NCI-H69 (cell line): ENCODE measurements at regions not wholly inside any gene's neighbourhood (a gene's known extent, or its start where the extent isn't known, plus 50 kb on each side); places are given as distances from the start of the nearest gene placed in this dataset.

ENCODE experiments used
- DNase-seq: peaks from one replicate; lab custom pipeline; 2025; lab: John Stamatoyannopoulos, UW

DNA sequence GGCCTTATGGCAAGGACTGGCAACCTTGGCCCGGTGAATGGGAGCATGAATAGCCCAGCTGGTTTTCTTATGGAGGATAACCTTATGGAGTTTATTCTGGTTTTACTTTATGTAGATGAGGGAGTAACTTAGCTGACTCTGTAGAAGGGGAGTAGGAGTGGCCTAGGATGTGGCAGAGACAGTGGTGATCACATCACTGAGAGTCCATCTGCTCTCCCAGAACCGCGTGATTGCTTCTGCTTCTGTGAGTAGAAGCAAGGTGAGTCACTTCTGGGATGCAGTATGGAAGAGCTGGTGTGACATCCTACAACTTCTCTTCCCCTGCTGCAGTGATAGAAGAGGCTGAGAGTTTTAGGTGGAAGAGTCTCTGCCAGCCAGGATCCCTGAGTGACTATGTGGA lies 129.2 kb downstream of the RPS24 start:
- no peak for DNase-seq

DNA sequence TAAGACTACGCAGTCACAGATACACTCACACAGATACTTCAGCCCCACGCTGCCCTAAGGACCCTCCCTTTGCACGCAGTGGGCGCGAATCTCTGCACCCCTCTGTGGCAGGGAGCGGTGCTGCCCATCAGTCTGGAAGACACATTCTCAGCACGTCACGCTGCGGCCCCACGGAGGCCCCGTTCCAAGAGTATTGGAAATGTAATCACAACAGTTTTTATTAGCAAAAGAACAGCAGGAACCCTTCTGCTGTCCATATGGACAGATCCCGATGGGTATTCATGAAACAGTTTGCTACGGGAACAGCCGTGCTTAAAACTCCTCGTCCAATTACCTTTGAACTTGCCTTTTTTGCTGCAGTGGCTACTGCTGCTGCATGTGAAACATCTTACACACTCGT lies 131.0 kb downstream of the RPS24 start:
- DNase-seq = no peak

DNA sequence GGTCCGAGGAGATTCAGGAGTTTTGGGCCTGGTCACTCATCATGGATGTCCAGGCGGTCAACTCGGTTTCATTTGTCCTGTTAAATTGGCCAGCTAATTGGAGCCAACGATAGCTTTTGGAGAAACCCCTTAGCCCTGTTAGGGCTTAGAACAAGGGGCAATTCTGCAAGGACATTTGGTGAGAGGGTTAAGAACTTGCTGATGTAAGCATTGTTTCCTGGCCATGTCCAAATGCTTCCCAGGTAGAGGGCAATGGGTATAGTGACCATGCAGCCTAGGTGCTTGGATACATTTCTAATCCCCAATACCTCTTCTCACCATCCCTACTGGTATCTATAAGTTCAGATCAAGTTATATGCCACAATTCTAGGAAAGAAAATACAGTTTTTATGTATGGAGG lies 131.5 kb downstream of the RPS24 start:
- DNase-seq = no peak

DNA sequence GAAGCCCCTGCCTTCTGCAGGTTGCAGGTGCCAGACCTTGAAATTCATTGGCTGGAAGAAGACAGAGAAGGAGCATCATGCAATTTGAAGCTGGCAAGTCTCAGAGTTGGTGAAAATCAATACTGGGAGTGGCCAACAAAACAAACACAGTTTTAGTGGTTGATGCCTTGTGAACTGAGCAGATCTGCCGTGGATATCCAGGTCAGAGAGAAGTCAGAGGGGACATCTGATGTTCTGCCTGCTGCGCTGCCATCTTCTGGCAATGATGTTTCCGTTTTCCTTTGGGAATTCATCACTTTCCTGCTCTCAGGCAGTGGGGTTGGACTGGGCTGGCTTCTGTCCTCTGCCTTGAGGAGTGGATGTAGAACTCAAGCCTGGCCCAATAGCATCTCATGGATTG lies 132.0 kb downstream of the RPS24 start:
- DNase-seq = peak; percentile 31

- DNase-seq = no peak
Observed at GRCh38 chr10:78166261-78166660, 132.6 kb downstream of the RPS24 start.

DNA sequence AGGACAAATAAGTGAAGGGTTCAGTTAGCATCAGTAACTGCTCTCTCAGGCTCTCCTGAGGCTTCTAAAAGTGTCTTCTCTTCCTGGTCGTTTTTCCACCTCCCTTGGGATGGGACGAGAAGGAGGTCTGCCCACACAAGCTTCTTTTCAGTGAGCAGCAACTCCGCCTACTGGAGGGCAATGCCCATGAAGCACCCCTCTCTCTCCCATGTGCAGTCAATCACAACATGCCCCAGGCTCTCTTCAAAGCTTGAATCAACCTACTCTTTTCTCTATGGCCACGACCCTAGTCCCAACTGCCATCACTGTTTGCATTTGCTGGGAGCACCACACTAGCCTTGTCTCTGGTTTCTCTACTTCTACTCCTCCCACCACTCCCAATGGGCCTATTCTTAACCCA lies 135.6 kb downstream of the RPS24 start:
- DNase-seq = no peak

DNA sequence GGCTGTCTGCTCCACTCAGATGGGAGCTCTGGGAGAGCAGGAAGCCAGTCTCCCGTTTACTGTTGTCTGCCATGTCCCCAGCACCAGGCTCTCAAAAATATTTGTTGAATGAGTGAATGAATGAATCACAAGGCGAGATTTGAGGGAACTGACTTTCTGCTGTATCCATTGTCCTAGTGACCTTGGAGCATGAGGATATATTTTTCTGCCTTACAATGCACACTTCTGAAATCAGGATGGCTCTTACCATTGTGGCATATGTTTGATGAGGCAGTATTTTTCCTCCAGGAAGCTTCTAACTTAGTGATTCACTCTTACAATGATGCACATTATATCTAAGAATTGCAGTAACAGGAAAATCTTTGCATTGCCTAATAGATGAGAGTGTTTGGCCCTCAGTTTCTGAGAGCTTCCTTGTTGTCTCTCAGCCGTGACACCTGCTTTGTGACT lies 136.4 kb downstream of the RPS24 start:
- DNase-seq = no peak

DNA sequence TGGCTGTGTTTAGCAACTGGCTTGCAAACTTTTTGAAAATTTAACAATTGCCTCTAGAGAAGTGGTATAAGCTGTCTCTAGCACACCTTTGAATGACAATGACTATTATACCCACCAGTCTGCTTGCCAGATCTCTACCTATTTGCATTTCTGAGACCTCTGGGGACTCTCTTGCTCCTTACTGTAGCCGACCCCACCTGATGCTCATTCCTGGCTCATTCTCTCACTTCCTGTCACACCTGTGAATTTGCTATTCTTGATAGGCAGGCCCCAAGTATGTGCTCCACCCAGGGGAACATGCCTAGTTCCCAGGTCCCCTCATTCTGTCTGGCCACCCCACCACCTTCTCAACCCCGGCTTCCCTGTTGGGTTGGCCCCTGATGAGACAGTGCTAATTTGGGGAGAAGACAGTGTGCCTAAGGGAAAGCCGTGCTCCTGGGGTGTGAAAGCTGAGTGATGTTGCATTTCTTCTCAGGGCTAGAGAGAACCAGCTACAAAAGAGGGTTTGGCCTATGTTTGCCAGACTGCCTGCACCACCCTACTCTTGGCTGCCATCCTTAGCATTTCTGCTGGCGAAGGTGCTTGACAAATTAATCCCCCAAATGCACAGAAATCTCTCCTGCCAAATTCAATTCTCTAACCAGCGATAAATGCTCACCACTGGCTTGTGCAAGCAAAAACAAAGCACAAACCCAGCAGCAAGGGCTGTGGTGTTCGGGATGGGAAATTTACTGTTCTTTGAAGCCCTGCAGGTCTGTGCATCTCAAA lies 138.2 kb downstream of the RPS24 start:
- DNase-seq = peak; percentile 7

GRCh38 chr10:78173360-78174015 lies 139.8 kb downstream of the RPS24 start:
- DNase-seq = no peak

DNA sequence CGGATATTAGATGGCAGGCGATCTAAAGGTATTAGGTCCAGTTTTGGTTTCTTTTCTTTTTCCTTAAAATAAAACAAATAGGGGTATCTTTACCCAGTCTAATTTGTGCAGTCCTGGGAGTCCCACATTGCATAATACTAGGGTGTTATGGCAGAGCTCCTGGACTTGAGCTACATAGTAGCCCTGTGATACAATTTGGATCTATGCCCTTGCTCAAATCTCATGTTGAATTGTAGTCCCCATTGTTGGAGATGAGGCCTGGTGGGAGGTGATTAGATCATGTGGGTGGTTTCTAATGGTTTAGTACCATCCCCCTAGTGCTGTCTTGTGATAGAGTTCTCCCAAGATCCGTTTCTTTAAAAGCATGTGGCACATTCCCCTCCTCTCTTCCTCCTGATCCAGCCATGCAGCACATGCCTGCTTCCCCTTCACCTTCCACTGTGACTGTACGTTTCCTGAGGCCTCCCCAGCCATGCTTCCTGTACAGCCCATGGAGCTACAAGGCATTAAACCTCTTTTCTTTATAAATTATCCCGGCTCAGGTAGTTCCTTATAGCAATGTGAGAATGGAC lies 141.9 kb downstream of the RPS24 start:
- DNase-seq = no peak

DNA sequence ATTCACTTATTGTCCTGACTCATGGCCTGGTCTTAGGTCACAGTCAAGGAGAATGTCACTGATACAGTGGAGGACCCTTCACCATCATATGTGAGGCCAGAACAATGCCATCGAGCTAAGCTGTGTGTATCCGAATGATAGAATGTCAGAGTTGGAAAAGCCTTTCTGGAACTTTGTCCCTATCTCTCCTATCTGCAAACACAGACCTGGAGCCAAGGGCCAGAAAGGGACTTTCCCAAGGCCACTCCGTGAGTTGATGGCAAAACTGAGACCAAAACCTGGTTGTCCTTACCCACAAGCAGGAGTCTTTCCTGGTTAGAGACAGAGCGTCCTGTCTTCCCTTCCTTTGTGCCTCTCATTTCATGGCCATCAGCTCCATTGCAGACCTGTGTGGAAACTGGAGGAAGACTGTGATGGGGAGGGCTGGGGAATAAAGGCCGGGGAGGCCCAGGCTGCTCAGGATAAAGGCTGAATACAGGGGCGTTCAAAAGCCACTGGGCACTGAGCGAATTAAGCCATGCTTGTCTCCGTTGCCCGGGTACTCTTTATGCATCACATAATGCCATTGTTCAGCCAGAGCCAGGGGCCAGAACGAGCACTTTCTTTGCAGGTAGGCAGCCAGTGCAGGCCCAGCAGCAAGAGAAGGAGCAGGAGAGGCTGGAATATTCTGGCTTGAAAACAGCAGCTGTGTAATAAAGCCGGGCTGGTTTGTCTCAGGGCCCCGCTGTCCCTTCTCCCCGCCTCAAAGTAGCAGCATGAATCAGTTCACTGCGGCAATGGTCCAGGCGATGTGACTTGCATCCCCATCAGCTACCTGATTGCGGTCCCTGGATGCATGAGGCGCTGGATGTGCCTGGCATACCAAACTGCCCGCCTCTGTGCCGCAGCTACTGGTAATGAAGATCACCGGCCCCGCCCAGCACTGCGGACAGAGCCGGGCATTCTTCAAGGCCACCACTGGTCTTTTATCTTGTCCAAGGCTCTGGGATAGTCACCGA lies 143.0 kb downstream of the RPS24 start:
- DNase-seq = no peak

- peak; percentile 35 for DNase-seq
Observed at GRCh38 chr10:78177491-78178185, 144.0 kb downstream of the RPS24 start.

- DNase-seq = no peak
Observed at GRCh38 chr10:78178397-78178796, 144.7 kb downstream of the RPS24 start.

GRCh38 chr10:78178940-78179339 lies 145.3 kb downstream of the RPS24 start:
- DNase-seq = no peak

- no peak for DNase-seq
Observed at GRCh38 chr10:78179886-78180705, 146.4 kb downstream of the RPS24 start.

- DNase-seq = no peak
Observed at GRCh38 chr10:78181381-78182055, 147.9 kb downstream of the RPS24 start.

DNA sequence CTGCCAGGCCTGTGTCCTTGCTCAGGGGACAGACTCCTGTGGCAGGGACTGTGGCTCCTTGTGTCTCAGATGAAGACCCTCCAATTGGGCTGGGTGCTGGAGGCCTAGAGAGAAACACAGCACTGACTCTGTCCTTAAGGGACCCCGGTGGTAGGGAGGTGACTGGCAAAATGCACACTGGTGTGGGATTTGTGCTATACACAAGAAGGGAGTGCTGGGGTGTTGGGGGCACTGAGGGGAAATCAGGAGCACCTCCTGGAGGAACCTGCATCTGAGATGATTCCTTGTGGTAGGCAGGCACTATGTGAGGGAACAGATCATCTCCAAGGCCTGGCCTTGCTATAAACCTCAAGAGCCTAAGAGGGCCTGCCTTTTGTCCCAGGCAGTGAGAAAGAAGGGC lies 149.2 kb downstream of the RPS24 start:
- DNase-seq = no peak

- no peak for DNase-seq
Observed at GRCh38 chr10:78184851-78185692, 151.4 kb downstream of the RPS24 start.

DNA sequence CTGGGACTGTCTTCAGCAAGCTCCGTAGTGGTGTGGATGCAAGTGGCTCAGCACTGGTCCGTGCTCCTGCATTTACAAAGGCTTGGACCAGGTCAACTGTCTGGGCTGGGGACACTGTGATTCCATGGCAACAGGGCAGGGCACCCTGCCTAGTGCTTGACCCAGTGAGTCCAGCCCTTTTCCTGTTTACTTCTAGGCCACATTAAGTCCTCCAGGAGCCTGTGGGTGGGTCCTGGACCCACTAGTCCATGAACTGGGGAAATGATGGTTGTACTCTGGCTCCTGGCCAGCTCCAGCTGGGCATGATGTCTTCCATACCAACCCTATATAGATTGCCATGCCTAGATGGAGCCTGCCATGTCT lies 152.0 kb downstream of the RPS24 start:
- DNase-seq = peak; percentile 47
